Lower lobe of right lung (tissue), 2 donors: ENCODE measurements at regions not wholly inside any gene's neighbourhood (a gene's known extent, or its start where the extent isn't known, plus 50 kb on each side); places are given as distances from the start of the nearest gene placed in this dataset.

Experiments
- ATAC-seq, 2 donors: fragments of 200-7000 bp; cut with Tn5 transposase; one replicate each; pipeline ENCODE4 v1.9.1; 2020 to 2022; ENCODE audit warnings: mild to moderate bottlenecking in 2 of 2, moderate library complexity in 2 of 2
- DNase-seq: peaks from one replicate; pipeline ENCODE4 v3.0.0-alpha.2; 2020
- H3K27ac ChIP-seq: fragments of 200-600 bp; one replicate; pipeline ENCODE4 v1.8.0; 2022
- H3K27me3 ChIP-seq: fragments of 200-600 bp; one replicate; pipeline ENCODE4 v1.8.0; 2022; ENCODE audit warnings: low read depth
- H3K36me3 ChIP-seq: fragments of 200-600 bp; one replicate; pipeline ENCODE4 v1.8.0; 2022; ENCODE audit warnings: mild to moderate bottlenecking
- H3K4me1 ChIP-seq: fragments of 200-600 bp; one replicate; pipeline ENCODE4 v1.8.0; 2022
- H3K4me3 ChIP-seq: fragments of 200-600 bp; one replicate; pipeline ENCODE4 v1.8.0; 2022; ENCODE audit warnings: mild to moderate bottlenecking
- H3K9me3 ChIP-seq: fragments of 200-600 bp; one replicate; pipeline ENCODE4 v1.8.0; 2022
- intact Hi-C: fragments of 100-400 bp; cut with DNase I; formaldehyde crosslinking; loops from one replicate; pipeline ENCODE4 v1.11.0; 2022
- TF ChIP-seq, protein P1 (sequence below): fragments of 200-600 bp; IDR thresholded peaks from one replicate; pipeline ENCODE4 v1.8.0; 2022; ENCODE audit warnings: antibody characterized with exemption, mild to moderate bottlenecking
- donor health status: DM: no; HTN: yes; CAD: no; lungs with severe emphysema.

DNA sequence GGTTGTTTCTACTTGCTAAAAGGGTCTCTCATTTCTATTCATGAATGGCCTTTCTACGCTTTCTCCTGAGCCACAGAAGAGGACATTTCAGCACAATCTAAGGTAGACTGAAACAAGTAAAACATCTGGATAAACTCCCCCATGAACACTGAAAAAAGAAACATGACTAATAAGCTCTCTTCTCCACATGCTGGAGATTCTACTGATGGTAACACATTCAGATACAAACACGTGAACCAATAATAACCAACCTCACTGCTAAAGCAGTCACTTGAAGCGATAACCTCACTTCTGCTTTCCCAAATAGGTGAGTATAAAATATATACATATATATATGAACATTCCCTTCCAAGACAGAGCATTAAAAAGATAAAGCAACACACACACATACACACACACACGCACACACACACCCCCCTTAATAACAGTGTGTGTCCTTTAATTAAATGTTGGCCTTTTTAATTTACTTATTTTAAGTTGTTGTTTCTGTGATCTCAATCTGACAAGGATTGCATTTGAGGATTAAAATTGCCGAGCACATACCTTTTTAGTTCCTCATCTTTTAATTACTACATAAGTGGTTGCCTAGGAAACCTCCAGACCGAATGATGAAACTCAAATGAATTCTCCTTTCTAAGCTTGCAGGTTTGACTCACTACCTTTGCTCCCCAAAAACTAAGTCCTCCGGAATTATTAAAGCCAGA lies 292.4 kb upstream of the KLF14 start:
- H3K27ac ChIP-seq: peak overlapping the region; percentile 8
- DNase-seq: no peak
- intact Hi-C loops: no loop called here
- ATAC-seq: peak; percentile 51 to 61
- TF ChIP-seq, protein P1, sequence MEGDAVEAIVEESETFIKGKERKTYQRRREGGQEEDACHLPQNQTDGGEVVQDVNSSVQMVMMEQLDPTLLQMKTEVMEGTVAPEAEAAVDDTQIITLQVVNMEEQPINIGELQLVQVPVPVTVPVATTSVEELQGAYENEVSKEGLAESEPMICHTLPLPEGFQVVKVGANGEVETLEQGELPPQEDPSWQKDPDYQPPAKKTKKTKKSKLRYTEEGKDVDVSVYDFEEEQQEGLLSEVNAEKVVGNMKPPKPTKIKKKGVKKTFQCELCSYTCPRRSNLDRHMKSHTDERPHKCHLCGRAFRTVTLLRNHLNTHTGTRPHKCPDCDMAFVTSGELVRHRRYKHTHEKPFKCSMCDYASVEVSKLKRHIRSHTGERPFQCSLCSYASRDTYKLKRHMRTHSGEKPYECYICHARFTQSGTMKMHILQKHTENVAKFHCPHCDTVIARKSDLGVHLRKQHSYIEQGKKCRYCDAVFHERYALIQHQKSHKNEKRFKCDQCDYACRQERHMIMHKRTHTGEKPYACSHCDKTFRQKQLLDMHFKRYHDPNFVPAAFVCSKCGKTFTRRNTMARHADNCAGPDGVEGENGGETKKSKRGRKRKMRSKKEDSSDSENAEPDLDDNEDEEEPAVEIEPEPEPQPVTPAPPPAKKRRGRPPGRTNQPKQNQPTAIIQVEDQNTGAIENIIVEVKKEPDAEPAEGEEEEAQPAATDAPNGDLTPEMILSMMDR: no peak
- no peak overlapping the region for H3K4me3 ChIP-seq
- H3K27me3 ChIP-seq: no peaks in the 10 kb centered on the region
- H3K9me3 ChIP-seq: no peaks in the 10 kb centered on the region
- peaks cover 74% of the 10 kb centered on the region for H3K4me1 ChIP-seq
- H3K36me3 ChIP-seq: peaks cover 7% of the 10 kb centered on the region

DNA sequence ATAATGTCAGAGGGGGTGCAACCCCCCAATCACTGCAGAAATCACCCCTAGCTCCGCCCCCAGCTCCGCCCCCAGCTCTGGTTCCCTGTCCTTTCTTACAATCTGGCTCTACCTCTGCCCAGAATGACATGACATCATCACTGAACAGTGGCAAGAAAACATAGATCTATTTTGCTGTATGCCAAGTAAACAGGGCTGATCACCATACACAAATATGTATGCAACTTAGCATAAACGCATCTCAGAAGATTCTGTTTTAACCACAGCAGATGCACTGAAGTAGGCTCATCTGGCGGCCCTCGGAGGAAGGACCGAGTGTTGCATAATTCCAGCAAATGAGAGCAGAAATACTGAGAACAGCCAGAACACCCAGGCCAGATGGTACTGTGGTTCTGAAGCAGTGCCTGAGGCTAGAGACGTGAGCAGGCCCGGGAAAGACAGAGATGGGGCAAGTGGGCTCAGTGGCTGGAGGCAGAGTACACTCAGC lies 293.3 kb upstream of the KLF14 start:
- Histone ChIP-seq H3K27me3 (no peaks in the 10 kb centered on the region), H3K4me3 (no peak overlapping the region), H3K9me3 (no peaks in the 10 kb centered on the region), H3K36me3 (peaks cover 7% of the 10 kb centered on the region), H3K4me1 (peaks cover 74% of the 10 kb centered on the region), H3K27ac (peak overlapping the region; percentile 8)
- TF ChIP-seq, protein P1: no peak
- DNase-seq (peak; percentile 51), ATAC-seq (peak; percentile 61 to 69)
- intact Hi-C loops: no loop called here

DNA sequence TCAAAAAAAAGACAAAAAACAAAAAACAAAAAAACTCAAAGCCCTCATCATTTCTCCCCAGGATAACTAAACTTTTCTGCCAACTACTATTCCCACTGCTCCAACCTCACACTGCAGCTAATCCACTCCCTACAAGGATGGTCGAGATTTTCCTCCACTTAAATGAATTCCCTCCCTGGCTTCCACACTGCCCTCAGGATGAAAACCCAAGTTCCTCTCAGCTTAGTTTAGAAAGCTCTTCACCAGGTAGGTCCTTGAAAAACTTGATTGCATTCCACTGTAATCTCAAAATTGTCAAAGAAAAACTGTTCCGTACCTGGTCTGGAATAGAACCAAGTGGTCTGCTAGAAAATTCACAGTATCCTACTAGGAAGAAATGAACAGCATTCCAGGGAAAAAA lies 294.3 kb upstream of the KLF14 start:
- ATAC-seq: peak; percentile 47 to 67
- Histone ChIP-seq H3K36me3 (peaks cover 4% of the 10 kb centered on the region), H3K27ac (peak overlapping the region; percentile 8), H3K27me3 (no peaks in the 10 kb centered on the region), H3K9me3 (no peaks in the 10 kb centered on the region), H3K4me3 (no peak overlapping the region), H3K4me1 (peaks cover 80% of the 10 kb centered on the region)
- TF ChIP-seq, protein P1: no peak
- DNase-seq: no peak
- intact Hi-C loops: no loop called here

DNA sequence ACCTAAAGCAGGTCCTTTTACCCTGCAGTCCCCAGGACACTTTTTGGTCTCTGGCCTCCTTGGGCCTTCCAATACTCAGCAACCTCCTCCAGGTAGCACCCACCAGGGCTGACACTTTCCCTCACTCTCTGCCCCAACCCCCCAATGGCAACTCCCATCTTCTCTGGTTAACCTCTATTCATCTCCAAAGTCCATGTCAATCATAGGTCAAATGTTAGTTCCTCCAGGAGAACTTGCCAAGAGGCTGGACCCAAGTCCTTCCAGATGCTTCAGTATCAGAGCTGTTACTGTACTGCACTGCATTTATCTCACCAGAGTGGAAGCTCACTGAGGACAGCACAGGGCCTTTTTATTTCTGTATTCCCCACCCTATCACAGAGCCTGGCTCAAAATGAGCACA lies 295.0 kb upstream of the KLF14 start:
- ATAC-seq (no peak), DNase-seq (no peak)
- peaks cover 87% of the 10 kb centered on the region for H3K4me1 ChIP-seq
- no peak overlapping the region for H3K4me3 ChIP-seq
- H3K36me3 ChIP-seq: no peaks in the 10 kb centered on the region
- no peaks in the 10 kb centered on the region for H3K9me3 ChIP-seq
- no peaks in the 10 kb centered on the region for H3K27me3 ChIP-seq
- TF ChIP-seq, protein P1: no peak
- intact Hi-C loops: no loop called here
- no peak overlapping the region for H3K27ac ChIP-seq

DNA sequence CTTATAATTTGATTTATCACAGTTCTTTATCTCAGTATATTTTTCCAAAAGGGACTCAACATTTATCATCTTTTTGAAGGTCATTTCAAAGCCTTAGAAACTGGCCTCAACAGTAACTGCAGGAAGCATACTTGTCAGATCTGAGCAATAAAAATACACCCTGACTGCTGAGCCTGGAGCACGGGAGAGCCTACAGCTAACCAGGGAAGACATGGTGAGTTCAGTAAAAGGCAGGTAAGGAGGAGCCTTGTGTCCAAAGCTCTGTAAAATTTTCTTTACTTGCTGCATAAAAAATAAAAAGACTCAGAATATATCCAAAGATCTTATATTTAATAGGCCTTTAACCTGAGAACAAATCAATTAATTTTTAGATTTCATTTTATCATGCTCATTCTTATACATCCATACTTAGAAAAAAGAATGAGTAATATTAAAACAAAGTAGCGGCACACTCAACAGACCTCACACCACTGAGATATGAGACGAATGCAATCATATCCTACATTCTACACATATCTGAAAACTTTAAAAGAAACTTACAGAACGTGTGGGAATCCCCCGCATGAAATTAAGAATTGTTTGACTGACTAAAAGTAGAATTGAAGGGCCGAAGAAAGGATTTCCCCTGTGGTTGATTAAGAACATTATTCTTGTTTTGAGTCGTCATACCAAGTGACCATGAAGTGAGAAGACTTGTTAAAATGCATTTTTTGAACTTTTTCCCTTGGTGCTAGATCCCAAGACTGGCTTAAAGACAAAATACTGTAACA lies 296.4 kb upstream of the MKLN1 start:
- Histone ChIP-seq H3K27me3 (no peaks in the 10 kb centered on the region), H3K4me3 (no peak overlapping the region), H3K27ac (no peak overlapping the region), H3K4me1 (peaks cover 81% of the 10 kb centered on the region), H3K36me3 (no peaks in the 10 kb centered on the region), H3K9me3 (no peaks in the 10 kb centered on the region)
- intact Hi-C loops: no loop called here
- no peak for DNase-seq
- ATAC-seq: no peak
- TF ChIP-seq, protein P1: no peak
